ENCODE measurements at regions not wholly inside any gene's neighbourhood (a gene's known extent, or its start where the extent isn't known, plus 50 kb on each side); places are given as distances from the start of the nearest gene placed in this dataset.

DNA sequence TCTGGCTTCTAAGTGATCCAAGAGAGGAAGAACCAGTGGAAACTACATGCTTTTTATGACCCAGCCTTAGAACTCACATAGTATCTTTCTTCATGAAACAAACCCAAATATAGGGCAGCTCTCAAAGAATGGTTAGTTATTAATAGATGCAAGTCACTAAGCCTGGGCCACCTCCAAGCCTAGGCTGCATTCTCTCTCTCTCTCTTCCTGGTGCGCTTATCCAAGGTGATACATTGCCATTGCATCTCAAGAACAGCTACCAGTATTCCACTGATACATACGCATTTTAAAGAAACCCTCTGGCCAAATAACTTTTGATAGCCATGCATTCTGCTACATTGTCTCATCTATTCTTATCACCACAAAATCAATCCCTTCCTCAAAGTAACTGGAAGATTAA, 455.6 kb upstream of the ADGRL2 start:
- TF ChIP-seq EZH2 (IDR thresholded peaks at IDR 0.05) = no peak
- no peak for TF ChIP-seq POLR2AphosphoS5 (IDR thresholded peaks at IDR 0.05; ENCODE audit: borderline replicate concordance, low read depth, low read length)

Measured in SK-N-MC (cell line).